Fibroblast of lung (primary cell): ENCODE measurements at regions not wholly inside any gene's neighbourhood (a gene's known extent, or its start where the extent isn't known, plus 50 kb on each side); places are given as distances from the start of the nearest gene placed in this dataset.

Experiments used
- DNase-seq, 2 donors: peaks; one replicate each; pipeline versions ENCODE4 v3.0.0 to v3.0.0-alpha.2; 2010; ENCODE audit warnings: low read depth in 2 of 2
- H2AFZ ChIP-seq: 2 replicates; pipeline ENCODE4 v1.5.1; 2012; ENCODE audit warnings: low read length, control low read depth, inconsistent platforms
- H3K27ac ChIP-seq: 2 replicates; pipeline ENCODE4 v1.5.1; 2011; ENCODE audit warnings: low read length, control low read depth; ENCODE audit not compliant: insufficient read depth
- H3K27me3 ChIP-seq: 2 replicates; pipeline ENCODE4 v1.5.1; 2011; ENCODE audit warnings: mild to moderate bottlenecking, low read length; ENCODE audit not compliant: control insufficient read depth, insufficient read depth
- H3K36me3 ChIP-seq: 2 replicates; pipeline ENCODE4 v1.5.1; 2011; ENCODE audit warnings: low read length; ENCODE audit not compliant: control insufficient read depth, insufficient read depth
- H3K4me1 ChIP-seq: 2 replicates; pipeline ENCODE4 v1.5.1; 2011; ENCODE audit warnings: low read length; ENCODE audit not compliant: control insufficient read depth, insufficient read depth; ENCODE audit errors: extremely low read depth
- H3K4me2 ChIP-seq: 2 replicates; pipeline ENCODE4 v1.5.1; 2011; ENCODE audit warnings: low read length, control low read depth; ENCODE audit not compliant: insufficient read depth; ENCODE audit errors: extremely low read depth
- H3K4me3 ChIP-seq, 4 experiments: fragments of 200-600 bp in 1 of 4; sonication (generic) in 1 of 4; replicated peaks in 1 of 4; 2 replicates each; pipeline ENCODE4 v1.5.1; 2011 to 2016; ENCODE audit warnings: low read length in 4 of 4, low read depth in 3 of 4, mild to moderate bottlenecking in 3 of 4, control low read depth in 2 of 4, inconsistent platforms in 1 of 4, mixed read lengths in 1 of 4; ENCODE audit not compliant: insufficient read depth in 1 of 4; ENCODE audit errors: control extremely low read depth in 1 of 4
- H3K79me2 ChIP-seq: 2 replicates; pipeline ENCODE4 v1.5.1; 2012; ENCODE audit warnings: mild to moderate bottlenecking, low read length, inconsistent platforms; ENCODE audit not compliant: control insufficient read depth, insufficient read depth
- H3K9ac ChIP-seq: 2 replicates; pipeline ENCODE4 v1.5.1; 2011; ENCODE audit warnings: mild to moderate bottlenecking, low read length, control low read depth; ENCODE audit not compliant: insufficient read depth
- H3K9me3 ChIP-seq: 2 replicates; pipeline ENCODE4 v1.5.1; 2012; ENCODE audit warnings: low read depth, low read length; ENCODE audit not compliant: control insufficient read depth, insufficient read depth
- H4K20me1 ChIP-seq: 2 replicates; pipeline ENCODE4 v1.5.1; 2011; ENCODE audit warnings: low read length; ENCODE audit not compliant: control insufficient read depth, insufficient read depth; ENCODE audit errors: extremely low read depth
- EZH2 ChIP-seq: IDR thresholded peaks from 2 replicates; pipeline ENCODE4 v1.5.1; 2012; ENCODE audit warnings: low read length, control low read depth, mild to moderate bottlenecking; ENCODE audit errors: missing control alignments
- TF ChIP-seq, protein P1 (sequence below), 2 donors: IDR thresholded peaks in 1 of 2; conservative IDR thresholded peaks in 1 of 2; 1 replicate in 1 of 2; 2 replicates in 1 of 2; pipeline ENCODE4 v1.5.1; 2011 to 2012; ENCODE audit warnings: low read length in 2 of 2, control low read depth in 1 of 2, inconsistent platforms in 1 of 2, low read depth in 1 of 2, mild to moderate bottlenecking in 1 of 2

DNA sequence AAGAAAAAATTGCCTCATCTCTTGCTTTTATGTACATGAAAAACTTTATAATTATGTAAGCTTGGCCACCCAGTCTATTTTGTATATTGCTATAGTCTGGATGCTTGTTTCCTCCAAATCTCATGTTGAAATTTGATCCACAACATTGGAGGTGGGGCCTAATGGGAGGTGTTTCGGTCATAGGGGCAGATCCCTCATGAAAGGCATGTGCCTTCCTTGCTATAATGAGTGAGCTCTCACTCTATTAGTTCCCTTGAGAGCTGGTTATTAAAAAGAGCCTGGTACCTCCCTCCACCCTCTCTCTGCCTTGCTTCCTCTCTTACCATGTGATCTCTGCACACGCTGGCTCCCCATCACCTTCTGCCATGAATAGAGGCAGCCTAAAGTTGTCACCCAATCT, 1005.1 kb downstream of the PCDH9 start:
- no peaks in the 10 kb centered on the region for H3K9me3 ChIP-seq
- no peak for DNase-seq
- no peak overlapping the region for H3K4me2 ChIP-seq
- no peak overlapping the region for H3K4me3 ChIP-seq
- TF ChIP-seq, protein P1, sequence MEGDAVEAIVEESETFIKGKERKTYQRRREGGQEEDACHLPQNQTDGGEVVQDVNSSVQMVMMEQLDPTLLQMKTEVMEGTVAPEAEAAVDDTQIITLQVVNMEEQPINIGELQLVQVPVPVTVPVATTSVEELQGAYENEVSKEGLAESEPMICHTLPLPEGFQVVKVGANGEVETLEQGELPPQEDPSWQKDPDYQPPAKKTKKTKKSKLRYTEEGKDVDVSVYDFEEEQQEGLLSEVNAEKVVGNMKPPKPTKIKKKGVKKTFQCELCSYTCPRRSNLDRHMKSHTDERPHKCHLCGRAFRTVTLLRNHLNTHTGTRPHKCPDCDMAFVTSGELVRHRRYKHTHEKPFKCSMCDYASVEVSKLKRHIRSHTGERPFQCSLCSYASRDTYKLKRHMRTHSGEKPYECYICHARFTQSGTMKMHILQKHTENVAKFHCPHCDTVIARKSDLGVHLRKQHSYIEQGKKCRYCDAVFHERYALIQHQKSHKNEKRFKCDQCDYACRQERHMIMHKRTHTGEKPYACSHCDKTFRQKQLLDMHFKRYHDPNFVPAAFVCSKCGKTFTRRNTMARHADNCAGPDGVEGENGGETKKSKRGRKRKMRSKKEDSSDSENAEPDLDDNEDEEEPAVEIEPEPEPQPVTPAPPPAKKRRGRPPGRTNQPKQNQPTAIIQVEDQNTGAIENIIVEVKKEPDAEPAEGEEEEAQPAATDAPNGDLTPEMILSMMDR (conservative IDR thresholded peaks at IDR 0.05 in 1 of 2, IDR thresholded peaks at IDR 0.05 in 1 of 2; ENCODE audit: low read depth in 1 of 2, low read length in 2 of 2), result no peak
- no peak for TF ChIP-seq EZH2
- H2AFZ ChIP-seq, result no peak overlapping the region
- no peak overlapping the region for H3K9ac ChIP-seq
- no peaks in the 10 kb centered on the region for H3K36me3 ChIP-seq
- no peaks in the 10 kb centered on the region for H3K4me1 ChIP-seq
- no peaks in the 10 kb centered on the region for H3K27me3 ChIP-seq
- H4K20me1 ChIP-seq, result no peaks in the 10 kb centered on the region
- no peak overlapping the region for H3K27ac ChIP-seq
- no peaks in the 10 kb centered on the region for H3K79me2 ChIP-seq

DNA sequence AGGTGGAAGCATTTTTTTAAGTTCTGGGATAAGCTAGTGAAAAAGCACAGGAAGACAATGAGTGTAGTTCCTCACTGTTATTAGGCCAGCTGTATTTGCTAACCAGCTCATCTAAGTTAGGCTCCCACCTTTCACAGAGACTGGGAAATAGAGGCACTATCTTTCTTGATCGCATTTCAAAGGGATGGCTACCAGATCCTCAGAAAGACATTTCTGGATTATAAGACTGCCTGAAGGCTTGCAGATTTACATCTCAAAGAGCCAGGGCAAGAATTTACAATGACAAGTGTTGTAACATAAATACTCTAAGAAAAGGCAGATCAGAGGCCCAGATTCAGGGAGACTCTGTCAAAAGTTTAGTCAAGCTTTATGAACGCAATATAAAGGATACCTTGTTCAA, 1005.5 kb downstream of the PCDH9 start:
- no peaks in the 10 kb centered on the region for H3K79me2 ChIP-seq
- no peaks in the 10 kb centered on the region for H3K4me1 ChIP-seq
- no peaks in the 10 kb centered on the region for H3K9me3 ChIP-seq
- no peak overlapping the region for H3K27ac ChIP-seq
- no peak overlapping the region for H2AFZ ChIP-seq
- TF ChIP-seq EZH2, result no peak
- TF ChIP-seq, protein P1 (conservative IDR thresholded peaks at IDR 0.05 in 1 of 2, IDR thresholded peaks at IDR 0.05 in 1 of 2; ENCODE audit: low read depth in 1 of 2, low read length in 2 of 2), result no peak
- no peak for DNase-seq
- H3K36me3 ChIP-seq, result no peaks in the 10 kb centered on the region
- H3K27me3 ChIP-seq, result no peaks in the 10 kb centered on the region
- H4K20me1 ChIP-seq, result no peaks in the 10 kb centered on the region
- H3K4me2 ChIP-seq, result no peak overlapping the region
- no peak overlapping the region for H3K9ac ChIP-seq
- no peak overlapping the region for H3K4me3 ChIP-seq

DNA sequence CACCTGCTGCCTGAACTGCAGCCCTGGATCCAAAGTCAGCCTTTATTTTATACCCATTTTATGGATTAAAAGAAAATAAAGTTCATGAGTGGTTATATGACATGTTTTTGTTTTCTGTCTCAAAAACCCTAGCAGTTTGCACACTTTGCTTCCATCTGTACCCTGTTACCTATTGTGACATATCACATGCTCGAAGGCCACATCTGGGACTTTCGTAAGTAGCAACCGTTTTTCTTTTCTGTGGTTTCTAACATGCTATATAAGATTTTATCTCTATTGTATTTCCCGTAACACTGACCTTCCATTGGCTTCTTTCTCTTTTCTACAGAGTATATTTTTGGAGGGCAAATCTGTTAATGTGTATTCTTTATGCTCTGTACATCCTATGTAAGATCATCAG, 1007.2 kb downstream of the PCDH9 start:
- TF ChIP-seq, protein P1 (conservative IDR thresholded peaks at IDR 0.05 in 1 of 2, IDR thresholded peaks at IDR 0.05 in 1 of 2; ENCODE audit: low read depth in 1 of 2, low read length in 2 of 2), result no peak
- no peak for TF ChIP-seq EZH2
- Histone ChIP-seq H4K20me1 (no peaks in the 10 kb centered on the region), H3K4me2 (no peak overlapping the region), H3K36me3 (no peaks in the 10 kb centered on the region), H3K79me2 (no peaks in the 10 kb centered on the region), H3K4me1 (no peaks in the 10 kb centered on the region), H3K27ac (no peak overlapping the region), H3K9ac (no peak overlapping the region), H3K27me3 (no peaks in the 10 kb centered on the region), H3K4me3 (no peak overlapping the region), H3K9me3 (no peaks in the 10 kb centered on the region), H2AFZ (no peak overlapping the region)
- DNase-seq, result no peak
